Neural progenitor cell (in vitro differentiated cells): ENCODE measurements at regions not wholly inside any gene's neighbourhood (a gene's known extent, or its start where the extent isn't known, plus 50 kb on each side); places are given as distances from the start of the nearest gene placed in this dataset.

Source experiments
- DNase-seq: peaks from one replicate; pipeline ENCODE4 v3.0.0-alpha.2; 2016; ENCODE audit warnings: low spot score
- H2AFZ ChIP-seq: fragments of 200-600 bp; sonication (generic); replicated peaks from 2 replicates; pipeline ENCODE4 v1.6.1; 2016; ENCODE audit warnings: antibody characterized with exemption
- H3F3A ChIP-seq: fragments of 200-600 bp; sonication (generic); 2 replicates; pipeline ENCODE4 v1.6.1; 2016; ENCODE audit warnings: antibody characterized with exemption, low read depth
- H3K27ac ChIP-seq: fragments of 200-600 bp; sonication (generic); 2 replicates; pipeline ENCODE4 v1.5.1; 2016; ENCODE audit warnings: mild to moderate bottlenecking
- H3K27me3 ChIP-seq: fragments of 200-600 bp; sonication (generic); 2 replicates; pipeline ENCODE4 v1.6.1; 2016; ENCODE audit warnings: mild to moderate bottlenecking, moderate library complexity
- H3K36me3 ChIP-seq: fragments of 200-600 bp; sonication (generic); 2 replicates; pipeline ENCODE4 v1.5.1; 2016
- H3K4me1 ChIP-seq: fragments of 200-600 bp; sonication (generic); 2 replicates; pipeline ENCODE4 v1.6.1; 2016; ENCODE audit warnings: mixed run types
- H3K4me2 ChIP-seq: fragments of 200-600 bp; sonication (generic); 2 replicates; pipeline ENCODE4 v1.6.1; 2016
- H3K4me3 ChIP-seq: fragments of 200-600 bp; sonication (generic); 2 replicates; pipeline ENCODE4 v1.5.1; 2016
- H3K79me2 ChIP-seq: fragments of 200-600 bp; sonication (generic); 2 replicates; pipeline ENCODE4 v1.6.1; 2016; ENCODE audit warnings: low read depth
- H3K9ac ChIP-seq: fragments of 200-600 bp; sonication (generic); 2 replicates; pipeline ENCODE4 v1.6.1; 2016
- H3K9me3 ChIP-seq: fragments of 200-600 bp; sonication (generic); 2 replicates; pipeline ENCODE4 v1.5.1; 2016; ENCODE audit warnings: low read depth
- H4K20me1 ChIP-seq: fragments of 200-600 bp; sonication (generic); 2 replicates; pipeline ENCODE4 v1.6.1; 2016; ENCODE audit warnings: low read depth
- H3K27ac Mint-ChIP-seq: 3 replicates; pipeline ENCODE4 v1.8.0; 2021; ENCODE audit warnings: mixed read lengths
- H3K27me3 Mint-ChIP-seq: 2 replicates; pipeline ENCODE4 v1.8.0; 2022; ENCODE audit warnings: low read depth, mild to moderate bottlenecking, inconsistent platforms, moderate library complexity, mixed read lengths; ENCODE audit not compliant: insufficient read depth
- H3K36me3 Mint-ChIP-seq: 3 replicates; pipeline ENCODE4 v1.8.0; 2021; ENCODE audit warnings: mixed read lengths
- H3K4me1 Mint-ChIP-seq: 3 replicates; pipeline ENCODE4 v1.8.0; 2021; ENCODE audit warnings: mixed read lengths
- H3K4me3 Mint-ChIP-seq: 3 replicates; pipeline ENCODE4 v1.8.0; 2021; ENCODE audit warnings: mild to moderate bottlenecking, moderate library complexity, mixed read lengths
- H3K9me3 Mint-ChIP-seq: 3 replicates; pipeline ENCODE4 v1.8.0; 2020; ENCODE audit warnings: mixed read lengths
- CTCF ChIP-seq: fragments of 200-600 bp; sonication (generic); IDR thresholded peaks from 2 replicates; pipeline ENCODE4 v1.5.1; 2017; ENCODE audit warnings: antibody characterized with exemption, mild to moderate bottlenecking
- EZH2 ChIP-seq: fragments of 200-600 bp; sonication (generic); IDR thresholded peaks from 2 replicates; pipeline ENCODE4 v1.6.1; 2017; ENCODE audit warnings: antibody characterized with exemption, mild to moderate bottlenecking, moderate library complexity
- EZH2phosphoT487 ChIP-seq: fragments of 200-600 bp; sonication (generic); IDR thresholded peaks from 2 replicates; pipeline ENCODE4 v1.6.1; 2017; ENCODE audit warnings: antibody characterized with exemption

- H3F3A ChIP-seq: no peaks in the 10 kb centered on the region
- no peaks in the 10 kb centered on the region for H3K27me3 Mint-ChIP-seq
- no peaks in the 10 kb centered on the region for H3K36me3 ChIP-seq
- DNase-seq: no peak
- TF ChIP-seq CTCF (no peak), EZH2phosphoT487 (no peak)
- no peaks in the 10 kb centered on the region for H3K36me3 Mint-ChIP-seq
- H3K4me2 ChIP-seq: no peak overlapping the region
- H3K4me1 ChIP-seq: peaks cover 3% of the 10 kb centered on the region
- no peaks in the 10 kb centered on the region for H3K9me3 ChIP-seq
- H4K20me1 ChIP-seq: no peaks in the 10 kb centered on the region
- no peak overlapping the region for H3K27ac Mint-ChIP-seq
- H3K4me1 Mint-ChIP-seq: no peaks in the 10 kb centered on the region
- H3K4me3 Mint-ChIP-seq: no peak overlapping the region
- no peaks in the 10 kb centered on the region for H3K27me3 ChIP-seq
- H3K27ac ChIP-seq: no peak overlapping the region
- H3K9ac ChIP-seq: no peak overlapping the region
- peaks cover 4% of the 10 kb centered on the region for H3K9me3 Mint-ChIP-seq
- no peak overlapping the region for H3K4me3 ChIP-seq
- no peak overlapping the region for H2AFZ ChIP-seq
- no peaks in the 10 kb centered on the region for H3K79me2 ChIP-seq
These were observed 497.1 kb upstream of the ARGLU1 start for GRCh38 chr13:107065036-107065435.

- H3K27ac Mint-ChIP-seq: no peak overlapping the region
- Histone ChIP-seq H3K79me2 (no peaks in the 10 kb centered on the region), H3K27me3 (no peaks in the 10 kb centered on the region), H2AFZ (peak overlapping the region; percentile 38), H3K4me3 (no peak overlapping the region), H4K20me1 (no peaks in the 10 kb centered on the region), H3K9ac (no peak overlapping the region), H3F3A (no peaks in the 10 kb centered on the region), H3K27ac (no peak overlapping the region), H3K9me3 (no peaks in the 10 kb centered on the region), H3K4me2 (no peak overlapping the region), H3K4me1 (no peaks in the 10 kb centered on the region), H3K36me3 (no peaks in the 10 kb centered on the region)
- H3K9me3 Mint-ChIP-seq: peaks cover 4% of the 10 kb centered on the region
- H3K4me3 Mint-ChIP-seq: no peak overlapping the region
- H3K36me3 Mint-ChIP-seq: no peaks in the 10 kb centered on the region
- TF ChIP-seq CTCF (no peak), EZH2phosphoT487 (no peak), EZH2 (no peak)
- H3K27me3 Mint-ChIP-seq: no peaks in the 10 kb centered on the region
- DNase-seq: no peak
- H3K4me1 Mint-ChIP-seq: no peaks in the 10 kb centered on the region
These were observed 489.2 kb upstream of the ARGLU1 start for GRCh38 chr13:107057028-107057631.

GRCh38 chr13:107043021-107043956, 475.4 kb upstream of the ARGLU1 start:
- Histone ChIP-seq H3K79me2 (no peaks in the 10 kb centered on the region), H3K4me1 (no peaks in the 10 kb centered on the region), H3K9me3 (no peaks in the 10 kb centered on the region), H3K9ac (no peak overlapping the region), H3K36me3 (no peaks in the 10 kb centered on the region), H3K27me3 (no peaks in the 10 kb centered on the region), H2AFZ (no peak overlapping the region), H3K4me2 (no peak overlapping the region), H3K4me3 (no peak overlapping the region), H3F3A (no peaks in the 10 kb centered on the region), H3K27ac (no peak overlapping the region), H4K20me1 (no peaks in the 10 kb centered on the region)
- peaks cover 2% of the 10 kb centered on the region for H3K36me3 Mint-ChIP-seq
- DNase-seq: no peak
- peaks cover 24% of the 10 kb centered on the region for H3K9me3 Mint-ChIP-seq
- no peak overlapping the region for H3K4me3 Mint-ChIP-seq
- H3K27ac Mint-ChIP-seq: no peak overlapping the region
- no peaks in the 10 kb centered on the region for H3K4me1 Mint-ChIP-seq
- H3K27me3 Mint-ChIP-seq: peaks cover 6% of the 10 kb centered on the region
- TF ChIP-seq EZH2phosphoT487: no peak
- TF ChIP-seq CTCF: no peak
- TF ChIP-seq EZH2: no peak
